HG03558 (cell line): ENCODE measurements at regions not wholly inside any gene's neighbourhood (a gene's known extent, or its start where the extent isn't known, plus 50 kb on each side); places are given as distances from the start of the nearest gene placed in this dataset.

ENCODE experiments used
- ATAC-seq: cut with Tn5 transposase; IDR thresholded peaks from one replicate; pipeline ENCODE4 v1.9.1; 2021; ENCODE audit warnings: moderate number of reproducible peaks; ENCODE audit not compliant: unreplicated experiment; ENCODE audit errors: extremely low read depth

DNA sequence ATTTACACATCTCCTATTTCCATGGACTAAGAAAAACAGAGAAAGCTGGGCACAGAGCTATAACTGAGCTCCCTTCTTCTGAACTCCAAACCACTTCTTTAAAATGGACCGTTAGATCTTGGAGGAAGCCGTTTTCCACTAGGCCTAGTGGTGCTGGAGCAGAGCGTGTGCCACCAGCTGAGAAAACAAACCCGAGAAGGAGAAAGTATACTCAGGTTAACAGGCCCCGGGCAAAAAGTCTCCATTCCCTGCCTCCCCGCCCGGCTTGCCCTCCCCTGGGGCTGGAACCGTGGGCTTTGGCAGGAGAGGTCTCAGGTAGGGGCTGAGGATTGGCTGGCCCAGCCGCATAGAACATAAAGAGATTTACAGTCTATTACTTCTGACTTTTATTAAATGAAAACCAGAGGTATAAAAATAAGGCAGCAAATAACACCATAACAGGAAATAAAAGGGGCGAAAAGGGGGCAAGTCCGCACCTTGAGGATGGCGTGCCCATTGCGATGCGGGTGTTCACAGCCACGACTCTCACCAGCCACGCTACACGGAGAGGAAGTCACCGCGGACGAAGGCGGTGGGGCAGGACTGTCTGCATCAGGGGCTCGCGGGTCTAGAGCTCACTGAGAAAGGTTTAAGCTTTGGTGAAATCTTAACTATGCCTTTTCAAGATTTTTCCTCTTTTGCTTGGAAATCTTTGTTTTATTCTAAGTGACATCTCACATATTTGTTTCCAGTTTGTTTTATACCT is 191.2 kb upstream of the GMDS start:
- no peak for ATAC-seq

DNA sequence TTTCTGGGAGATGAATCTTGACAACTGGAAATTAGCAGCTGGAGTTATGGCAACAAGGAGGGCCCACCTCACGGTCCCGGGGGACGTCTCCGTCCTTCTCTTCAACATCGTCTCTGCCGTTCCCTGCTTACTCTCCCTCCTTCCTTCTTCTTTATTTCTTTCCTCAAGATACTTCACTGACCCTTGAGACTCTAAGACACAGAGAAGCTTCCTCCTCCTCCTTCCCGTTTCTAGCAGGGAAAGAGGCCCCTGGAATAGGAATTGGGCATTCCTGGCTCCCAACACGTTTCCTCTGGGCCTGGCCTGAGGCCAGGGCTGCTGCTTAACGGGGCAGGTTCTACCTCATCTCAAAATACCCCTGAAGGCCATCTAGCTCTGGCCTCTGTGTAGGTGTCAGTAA is 189.9 kb upstream of the GMDS start:
- ATAC-seq = no peak

DNA sequence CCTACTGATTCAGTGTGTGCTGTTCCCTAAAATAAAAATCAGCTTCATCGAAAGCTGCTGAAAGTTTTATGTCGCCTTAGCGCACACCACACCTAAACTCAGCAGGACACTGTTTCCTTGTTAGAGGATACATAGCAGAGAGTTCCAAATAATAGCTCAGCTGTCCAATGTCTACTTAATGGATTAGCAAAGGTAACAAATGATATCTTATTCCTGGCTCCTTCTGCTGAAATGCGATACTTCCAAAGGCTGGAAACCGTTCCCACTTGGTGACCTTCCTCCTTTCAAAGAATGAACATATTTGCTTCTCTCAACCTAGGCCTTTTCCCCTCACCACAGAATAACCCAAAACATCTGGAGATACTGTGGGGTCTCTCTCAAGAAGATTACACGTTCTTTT is 189.5 kb upstream of the GMDS start:
- ATAC-seq = no peak

DNA sequence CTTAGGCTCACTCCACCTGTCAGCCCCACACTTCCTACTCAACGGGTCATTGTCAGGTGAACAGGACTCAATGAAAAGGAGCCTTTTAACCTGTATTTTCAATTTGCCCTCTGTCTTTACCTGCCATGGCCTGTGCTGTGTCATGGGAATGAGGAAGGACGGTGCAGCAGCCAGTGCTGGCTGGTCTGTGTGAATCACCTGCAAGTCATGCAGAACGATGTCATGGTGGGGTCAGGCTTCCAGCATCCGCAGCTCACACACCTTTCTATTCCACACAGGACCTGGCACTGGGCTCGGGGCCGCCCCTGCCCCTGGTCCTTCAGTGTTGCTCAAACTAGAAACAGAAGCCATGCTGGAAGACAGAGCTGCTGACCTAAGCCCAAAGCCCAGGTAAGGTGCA is 188.7 kb upstream of the GMDS start:
- no peak for ATAC-seq

DNA sequence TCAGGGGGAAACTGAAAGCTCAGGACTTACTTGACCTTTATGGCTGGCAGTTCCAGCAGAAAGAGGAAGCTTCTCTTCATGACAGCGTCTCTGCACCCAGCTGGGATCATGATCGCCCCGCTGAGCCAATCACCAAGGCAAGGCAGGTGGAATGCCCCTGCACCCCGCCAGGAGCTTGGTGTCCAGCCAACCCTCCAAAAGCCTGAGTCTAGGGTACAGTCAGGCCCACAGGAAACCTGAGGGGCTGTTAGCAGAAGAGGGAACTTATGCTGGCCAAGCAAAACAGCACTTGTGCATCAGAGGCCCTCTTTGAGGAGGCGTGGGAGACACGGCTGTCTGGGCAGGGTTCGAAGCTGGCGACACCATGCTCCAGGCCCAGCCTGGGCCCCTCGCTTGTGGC is 188.3 kb upstream of the GMDS start:
- ATAC-seq = no peak

DNA sequence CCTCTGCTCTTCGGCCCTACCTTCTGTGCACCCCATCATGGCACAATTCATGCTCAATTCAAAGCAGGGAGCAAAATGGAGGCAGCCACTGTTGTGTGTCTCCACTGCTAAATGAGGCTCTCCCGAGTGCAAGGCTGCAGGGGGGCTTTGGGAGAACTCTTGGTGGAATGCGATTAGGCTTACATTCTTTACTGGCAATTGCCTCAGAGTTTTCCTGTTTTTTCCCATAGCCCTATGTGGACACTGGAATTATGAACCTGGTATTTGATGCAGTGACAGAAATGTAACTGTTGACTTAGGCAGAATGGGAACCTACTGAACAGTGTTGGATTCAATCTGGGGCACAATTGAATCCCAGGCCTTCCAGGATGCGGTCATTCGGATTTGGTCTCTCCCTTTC is 187.9 kb upstream of the GMDS start:
- no peak for ATAC-seq

DNA sequence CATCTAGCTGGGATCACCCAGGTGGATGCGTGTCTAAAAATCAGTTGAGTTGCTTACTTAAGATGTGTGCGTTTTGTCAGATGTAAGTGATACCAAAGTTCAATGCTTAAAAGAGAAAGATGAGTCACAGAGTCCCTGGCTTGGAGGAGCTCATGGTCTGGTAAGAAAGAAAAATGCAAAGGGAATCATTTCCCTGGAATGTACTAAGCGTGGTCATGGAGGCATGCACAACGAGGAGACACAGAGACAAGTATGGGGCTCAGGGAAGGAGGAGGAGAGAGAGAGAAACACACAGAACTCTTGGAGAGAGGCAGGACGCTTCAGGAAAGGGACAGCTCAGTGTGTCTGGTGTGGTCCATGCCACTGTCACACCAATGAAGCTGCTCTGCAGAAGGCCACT is 186.9 kb upstream of the GMDS start:
- ATAC-seq = no peak

DNA sequence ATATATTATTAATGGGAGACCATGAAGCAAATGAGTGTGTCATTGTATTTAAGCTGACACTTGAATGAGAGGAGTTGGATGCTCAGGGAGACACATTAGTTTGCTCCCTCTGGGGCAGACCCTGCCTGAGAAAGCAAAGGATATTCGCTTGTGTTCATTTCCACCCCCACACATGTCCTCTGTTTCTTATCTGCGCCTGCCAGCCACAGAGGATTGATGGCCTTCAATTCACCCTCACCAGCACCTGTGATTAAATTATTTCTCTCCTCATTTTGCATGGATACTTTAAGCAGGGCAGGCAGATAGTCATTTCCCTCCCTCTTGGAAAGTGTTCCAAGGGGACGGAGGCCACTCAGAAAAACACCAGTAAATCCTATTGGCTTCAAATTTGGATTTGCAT is 185.2 kb upstream of the GMDS start:
- ATAC-seq = no peak

DNA sequence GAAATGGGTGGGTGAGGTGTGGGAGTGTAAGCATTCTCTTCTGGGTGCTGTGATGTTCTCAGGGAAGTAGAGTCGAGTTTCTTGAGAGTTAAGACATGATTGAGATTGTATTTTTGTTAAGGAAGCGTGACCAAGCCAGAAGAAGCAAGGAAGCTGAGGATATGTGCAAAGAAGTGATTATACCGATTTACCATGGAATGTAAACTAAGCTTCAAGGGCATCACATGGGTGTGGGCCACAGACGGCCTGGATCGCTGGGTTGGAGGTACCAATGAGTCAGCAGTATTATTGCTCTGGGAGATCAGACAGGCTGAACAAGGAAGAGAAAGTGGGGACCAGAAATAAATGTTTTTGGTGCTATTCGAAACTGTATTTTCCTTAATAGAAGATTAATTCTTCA is 184.1 kb upstream of the GMDS start:
- ATAC-seq = no peak

DNA sequence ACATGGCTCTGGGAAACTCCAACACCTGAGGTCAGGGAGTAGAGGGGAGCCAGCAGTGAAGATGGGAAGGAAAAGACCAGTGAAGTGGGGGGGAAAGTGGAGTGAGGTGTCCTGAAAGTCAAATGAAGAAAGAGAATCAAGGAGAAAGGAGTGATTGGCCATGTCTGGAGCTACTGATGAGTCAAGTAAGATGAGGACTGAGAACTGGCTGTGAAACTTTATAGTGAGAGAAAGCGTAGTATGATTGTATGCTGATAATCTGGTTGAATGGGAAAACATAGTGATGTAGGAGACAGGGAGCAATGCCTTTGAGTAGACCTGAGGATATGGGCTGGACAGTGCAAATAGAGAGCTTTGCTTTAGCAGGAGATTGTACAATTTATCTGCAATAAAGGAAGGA is 183.6 kb upstream of the GMDS start:
- no peak for ATAC-seq

DNA sequence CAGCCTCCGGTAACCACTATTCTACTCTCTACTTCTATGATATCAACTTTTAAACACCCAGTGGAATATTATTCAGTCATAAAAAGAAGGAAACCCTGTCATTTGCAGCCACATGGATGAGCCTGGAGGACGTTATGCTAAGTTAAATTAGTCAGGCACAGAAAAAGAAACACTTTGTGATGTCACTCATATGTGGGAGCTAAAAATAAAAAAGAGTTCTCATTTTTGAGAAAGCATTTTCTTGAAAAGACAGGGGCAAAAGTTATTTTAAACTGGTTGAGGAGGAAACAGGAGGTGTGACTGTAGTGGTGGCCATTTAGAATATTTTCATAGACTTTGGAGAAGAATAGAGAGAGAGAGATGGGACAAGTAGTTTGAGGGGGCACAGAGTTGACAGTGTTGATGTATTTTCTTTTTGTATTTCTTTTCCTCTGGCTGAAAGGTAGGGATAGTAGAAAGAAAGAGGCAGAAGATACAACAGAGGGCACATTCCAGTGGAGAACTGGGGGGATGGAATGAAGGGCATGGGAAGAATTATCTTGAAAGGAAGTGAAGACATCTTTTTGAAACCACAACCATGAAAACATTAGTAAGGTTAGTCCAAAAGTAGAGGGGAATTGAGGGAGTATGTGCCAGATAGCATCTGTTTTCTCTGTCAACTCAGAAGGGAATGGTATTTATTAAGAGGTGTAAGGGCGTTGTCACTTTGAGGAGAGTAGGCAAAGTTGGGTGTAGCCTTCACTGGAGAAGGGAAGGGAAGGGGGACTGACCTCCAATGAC is 181.3 kb upstream of the GMDS start:
- ATAC-seq = no peak

DNA sequence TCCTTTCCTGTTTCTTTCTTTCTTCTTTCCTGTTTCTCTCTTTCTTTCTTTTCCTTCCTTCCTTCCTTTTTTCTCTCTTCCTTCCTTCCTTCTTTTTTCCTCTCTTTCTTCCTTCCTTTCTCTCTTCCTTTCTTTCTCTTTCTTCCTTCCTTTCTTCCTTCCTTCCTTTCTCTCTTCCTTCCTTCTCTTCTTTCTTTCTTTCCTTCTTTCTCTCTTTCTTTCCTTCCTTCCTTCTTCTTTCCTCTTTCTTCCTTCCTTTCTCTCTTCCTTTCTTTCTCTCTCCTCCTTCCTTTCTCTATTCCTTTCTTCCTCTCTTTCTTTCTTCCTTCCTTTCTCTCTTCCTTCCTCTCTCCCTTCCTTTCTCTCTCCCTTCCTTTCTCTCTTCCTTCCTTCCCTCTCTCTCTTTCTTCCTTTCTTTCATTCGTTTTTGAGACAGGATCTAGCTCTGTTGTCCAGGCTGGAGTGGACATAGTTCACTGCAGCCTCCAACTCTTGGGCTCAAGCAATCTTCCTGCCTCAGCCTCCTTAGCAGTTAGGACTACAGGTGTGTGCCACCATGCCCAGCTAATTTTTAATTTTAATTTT is 170.8 kb upstream of the GMDS start:
- ATAC-seq = no peak

DNA sequence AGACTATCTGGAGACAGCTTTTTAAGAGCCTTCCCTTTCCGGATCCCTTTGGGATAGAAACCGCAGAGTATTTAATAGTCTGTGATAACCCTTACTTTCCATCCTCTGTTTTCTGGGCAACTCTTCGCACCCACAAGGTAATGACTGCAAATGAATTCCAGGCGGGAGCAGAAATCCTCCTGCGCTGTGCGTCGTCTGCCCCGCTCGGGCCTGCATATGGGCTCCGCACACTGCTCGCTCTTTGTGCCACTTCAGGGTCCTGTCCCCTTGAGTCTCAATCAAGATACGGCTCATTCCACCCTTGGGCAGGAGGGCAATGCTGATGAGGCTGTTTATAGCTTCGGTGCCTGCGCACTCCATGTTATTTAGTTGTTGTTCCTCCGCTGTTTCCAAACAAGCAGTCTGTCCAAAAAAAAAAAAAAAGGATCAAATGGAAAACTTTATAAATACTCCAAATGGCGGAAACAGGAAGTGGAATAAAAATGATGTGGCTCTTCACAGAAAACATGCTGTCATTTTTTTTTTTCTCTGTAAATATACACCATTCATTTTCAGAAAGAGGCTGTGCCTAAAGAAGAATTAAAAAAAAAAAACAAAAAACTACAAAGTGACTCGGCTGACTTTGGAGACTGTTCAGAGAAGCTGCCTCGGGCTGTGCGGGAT is 169.6 kb upstream of the GMDS start:
- ATAC-seq = no peak

DNA sequence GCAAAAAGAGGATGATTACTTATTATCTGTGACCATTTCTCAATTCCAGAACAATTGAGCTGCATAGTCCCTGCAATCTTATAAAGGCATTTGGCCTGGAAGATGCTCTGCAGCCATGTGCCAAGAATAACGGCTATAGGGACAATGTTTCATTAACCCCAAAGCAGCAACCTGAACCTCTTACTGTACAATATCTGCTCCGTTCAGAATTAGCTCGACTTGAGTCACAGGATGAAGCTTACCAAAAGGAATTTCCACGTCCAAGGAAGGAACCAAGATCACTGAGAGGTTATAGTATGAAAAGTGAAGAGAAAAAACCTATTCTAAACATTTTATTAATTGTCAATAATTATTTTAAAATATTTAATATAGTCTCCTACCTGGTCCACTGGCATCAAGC is 167.3 kb upstream of the GMDS start:
- no peak for ATAC-seq

DNA sequence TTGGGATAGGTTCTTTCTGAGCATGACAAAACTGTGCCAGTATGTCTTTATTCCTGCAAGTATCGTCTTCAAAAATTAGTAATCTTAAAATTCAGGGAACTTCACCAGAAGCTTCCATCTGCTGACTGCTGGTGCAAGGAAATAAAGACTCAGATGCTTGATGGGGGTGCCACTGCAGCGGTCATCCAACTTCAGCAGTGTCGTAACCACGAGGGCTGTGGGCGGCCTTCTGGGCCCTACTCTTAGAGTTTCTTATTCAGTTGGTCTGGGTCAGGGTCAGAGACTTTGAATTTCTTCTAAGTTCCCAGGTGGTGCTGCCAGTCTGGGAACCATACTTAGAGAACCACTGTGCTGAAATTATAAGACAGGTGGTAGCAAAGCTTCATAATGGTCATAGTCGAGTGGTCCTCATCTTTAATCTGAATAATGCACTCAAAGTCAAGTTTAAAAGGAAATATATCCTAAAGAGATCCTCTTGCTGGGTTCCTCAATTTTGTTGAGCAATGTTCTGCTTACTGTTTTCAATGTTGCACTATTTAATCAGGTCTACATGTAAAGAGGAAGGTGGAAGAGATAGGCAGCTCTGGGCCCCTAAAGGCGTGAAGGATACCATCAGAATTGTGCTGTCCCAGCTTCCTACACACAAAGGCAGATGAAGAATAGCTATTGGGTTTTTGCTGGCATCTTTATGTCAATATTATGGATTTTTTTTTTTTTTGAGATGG is 165.4 kb upstream of the GMDS start:
- ATAC-seq = no peak

DNA sequence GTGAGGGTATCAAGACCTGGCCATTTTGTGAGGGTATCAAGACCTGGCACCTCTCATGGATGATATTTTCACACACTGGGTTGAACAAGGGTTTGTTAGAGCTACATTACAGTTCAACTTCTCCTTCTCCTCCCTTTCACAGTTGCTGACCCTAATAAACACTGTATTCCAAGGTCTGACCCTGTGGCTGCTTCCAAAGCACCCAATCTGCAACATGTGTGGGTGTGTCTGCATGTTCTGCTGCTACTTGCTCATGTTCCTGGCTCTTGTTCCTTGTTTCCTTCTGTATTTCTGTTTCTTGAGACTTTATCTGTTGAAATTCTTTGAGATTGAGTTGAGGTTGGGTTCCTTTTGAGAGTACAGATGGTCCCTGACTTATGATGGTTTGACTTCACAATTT is 162.1 kb upstream of the GMDS start:
- ATAC-seq = no peak

DNA sequence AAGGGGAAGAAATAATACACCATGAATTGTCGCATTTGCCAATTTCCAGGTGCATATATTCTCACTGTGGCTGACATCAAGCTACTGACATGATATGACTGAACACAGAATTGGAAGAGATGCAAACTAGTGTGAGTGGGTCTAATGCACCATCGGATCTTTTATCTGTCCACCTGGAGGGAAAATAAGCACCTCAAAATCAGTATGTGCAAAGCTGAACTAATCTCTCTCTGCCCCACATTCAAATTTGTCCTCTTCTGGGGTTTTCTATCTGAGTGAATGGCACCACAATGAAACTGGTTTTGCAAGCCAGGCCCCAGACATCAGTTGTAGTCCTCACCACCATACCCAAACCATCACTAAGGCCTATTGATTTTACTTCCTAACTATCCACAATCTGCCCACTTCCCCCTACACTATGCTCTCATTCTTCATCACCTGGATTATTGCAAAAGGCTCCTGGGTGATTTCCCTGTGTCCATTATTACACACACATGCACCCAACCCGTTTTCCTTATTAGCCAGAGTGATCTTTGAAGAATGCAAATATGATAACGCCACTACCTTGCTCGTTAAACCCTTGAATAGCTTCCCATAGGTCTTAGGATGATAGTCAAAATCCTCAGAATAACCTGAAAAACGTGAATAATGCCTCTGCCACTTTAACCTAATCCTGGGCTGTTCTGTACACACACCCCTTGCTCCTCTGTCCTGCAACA is 159.0 kb upstream of the GMDS start:
- no peak for ATAC-seq

DNA sequence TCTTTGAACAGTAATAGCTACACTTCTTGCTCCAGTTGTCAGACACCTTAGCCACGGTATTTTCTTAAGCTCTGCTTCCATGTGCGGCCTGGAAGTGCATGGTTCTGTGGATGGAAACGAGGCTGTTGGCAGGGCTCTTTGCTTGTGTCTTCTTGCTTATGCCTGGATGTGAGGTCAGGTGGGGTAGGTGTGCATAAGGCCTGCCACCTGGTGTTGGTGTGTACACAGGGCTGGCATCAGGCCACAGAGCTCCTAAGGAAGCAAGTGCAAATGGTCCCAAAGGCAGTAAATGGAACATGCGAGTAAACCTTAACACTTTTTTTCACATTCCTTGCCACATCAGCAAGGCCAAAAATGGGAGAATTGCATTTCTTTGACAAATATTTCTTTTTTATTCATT is 158.1 kb upstream of the GMDS start:
- ATAC-seq = no peak

DNA sequence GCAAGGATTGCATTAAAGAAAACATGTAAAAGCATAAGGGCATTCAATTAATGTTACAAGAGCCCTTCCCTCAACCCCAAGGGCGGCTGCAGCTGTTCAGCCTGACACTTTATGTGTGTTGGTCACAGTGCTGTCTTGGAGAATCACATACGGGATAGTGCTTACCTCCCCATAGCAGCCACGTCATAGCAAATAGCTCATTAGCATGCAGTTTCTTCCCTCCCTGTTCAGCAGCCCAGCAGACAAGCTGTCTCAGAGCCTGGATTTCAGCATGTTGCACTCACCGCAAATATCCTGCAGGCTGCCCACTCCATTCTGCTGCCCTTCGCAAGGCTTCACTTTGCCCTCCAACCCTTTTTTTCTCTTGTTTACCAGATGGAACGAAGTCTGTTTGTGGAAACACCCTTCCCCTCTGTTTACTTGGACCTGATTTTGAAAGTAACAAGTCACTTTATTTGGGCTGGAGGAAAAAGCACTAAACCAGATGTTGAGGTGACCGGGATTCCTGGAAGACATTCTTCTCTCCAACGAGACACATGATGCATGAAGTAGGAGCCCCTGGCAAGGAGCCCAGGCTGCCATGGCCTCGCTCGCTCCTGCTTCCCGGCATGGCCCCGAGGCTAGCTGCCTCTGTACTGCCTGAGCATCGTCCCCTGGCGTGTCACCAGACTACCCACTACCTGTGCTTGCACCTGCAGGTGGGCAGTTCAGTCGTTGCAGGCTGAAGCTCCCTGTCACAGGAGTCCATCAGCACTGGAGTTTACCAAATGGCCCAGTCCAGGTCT is 151.6 kb upstream of the GMDS start:
- no peak for ATAC-seq
